ENCODE measurements at regions not wholly inside any gene's neighbourhood (a gene's known extent, or its start where the extent isn't known, plus 50 kb on each side); places are given as distances from the start of the nearest gene placed in this dataset.

GRCh38 chr4:126230269-126230668 lies 915.5 kb downstream of the FAT4 start:
- TF ChIP-seq POLR2A (IDR thresholded peaks at IDR 0.05) = no peak
- no peak for TF ChIP-seq CTCF (IDR thresholded peaks at IDR 0.05)
- TF ChIP-seq POLR2AphosphoS5 (IDR thresholded peaks at IDR 0.05) = no peak
